Skeletal muscle tissue (tissue), 3 donors: ENCODE measurements at regions not wholly inside any gene's neighbourhood (a gene's known extent, or its start where the extent isn't known, plus 50 kb on each side); places are given as distances from the start of the nearest gene placed in this dataset.
"Not testable (repeated sequence)": the region's sequence is repeated elsewhere in the genome, so short reads cannot be mapped to it uniquely, and the experiment has no call there.

Experiments used
- H3K27ac ChIP-seq: one replicate; pipeline ENCODE4 v1.7.0; 2013; ENCODE audit warnings: mild to moderate bottlenecking, low read depth, low read length, inconsistent platforms
- H3K27me3 ChIP-seq, 3 donors: one replicate each; pipeline ENCODE4 v1.7.0; 2013; ENCODE audit warnings: low read length in 3 of 3; ENCODE audit not compliant: control insufficient read depth in 3 of 3, insufficient read depth in 3 of 3
- H3K36me3 ChIP-seq, 3 donors: one replicate each; pipeline ENCODE4 v1.7.0; 2013; ENCODE audit warnings: low read length in 3 of 3; ENCODE audit not compliant: control insufficient read depth in 3 of 3, insufficient read depth in 3 of 3
- H3K4me1 ChIP-seq, 3 donors: one replicate each; pipeline ENCODE4 v1.7.0; 2013; ENCODE audit warnings: low read length in 3 of 3, mild to moderate bottlenecking in 3 of 3; ENCODE audit not compliant: control insufficient read depth in 3 of 3, insufficient read depth in 3 of 3
- H3K4me3 ChIP-seq, 3 donors: one replicate each; pipeline ENCODE4 v1.7.0; 2013; ENCODE audit warnings: low read length in 3 of 3
- H3K9ac ChIP-seq, 3 donors: one replicate each; pipeline ENCODE4 v1.7.0; 2013; ENCODE audit warnings: low read length in 3 of 3, mild to moderate bottlenecking in 3 of 3, moderate library complexity in 2 of 3, low read depth in 1 of 3
- H3K9me3 ChIP-seq, 3 donors: one replicate each; pipeline ENCODE4 v1.7.0; 2013; ENCODE audit warnings: low read length in 3 of 3; ENCODE audit not compliant: control insufficient read depth in 3 of 3
- donor health status: Osteomylitis.

GRCh38 chr3:167067787-167068161, 312.3 kb downstream of the ZBBX start:
- Histone ChIP-seq H3K27me3 (no peaks in the 10 kb centered on the region), H3K36me3 (no peaks in the 10 kb centered on the region), H3K9me3 (peaks cover 0 to 1% (median 0%) of the 10 kb centered on the region in 3 donors), H3K9ac (no peak overlapping the region), H3K27ac (no peak overlapping the region), H3K4me3 (no peak overlapping the region), H3K4me1 (no peaks in the 10 kb centered on the region)

GRCh38 chr3:167066977-167067786, 312.9 kb downstream of the ZBBX start:
- H3K4me3 ChIP-seq: no peak overlapping the region
- H3K9me3 ChIP-seq: peaks cover 0 to 1% (median 0%) of the 10 kb centered on the region in 3 donors
- H3K36me3 ChIP-seq: no peaks in the 10 kb centered on the region
- no peaks in the 10 kb centered on the region for H3K27me3 ChIP-seq
- H3K4me1 ChIP-seq: no peaks in the 10 kb centered on the region
- H3K9ac ChIP-seq: no peak overlapping the region
- H3K27ac ChIP-seq: no peak overlapping the region

GRCh38 chr3:167057581-167057980, 322.5 kb downstream of the ZBBX start:
- H3K36me3 ChIP-seq: no peaks in the 10 kb centered on the region
- no peaks in the 10 kb centered on the region for H3K4me1 ChIP-seq
- no peak overlapping the region for H3K9ac ChIP-seq
- no peaks in the 10 kb centered on the region for H3K27me3 ChIP-seq
- H3K27ac ChIP-seq: no peak overlapping the region
- H3K9me3 ChIP-seq: no peaks in the 10 kb centered on the region
- no peak overlapping the region for H3K4me3 ChIP-seq

- H3K27ac ChIP-seq: no peak overlapping the region
- H3K27me3 ChIP-seq: no peaks in the 10 kb centered on the region
- H3K4me1 ChIP-seq: no peaks in the 10 kb centered on the region
- no peaks in the 10 kb centered on the region for H3K9me3 ChIP-seq
- no peak overlapping the region for H3K4me3 ChIP-seq
- no peak overlapping the region for H3K9ac ChIP-seq
- H3K36me3 ChIP-seq: no peaks in the 10 kb centered on the region
Observed at GRCh38 chr3:167054926-167055325, 325.2 kb downstream of the ZBBX start.

GRCh38 chr3:167051421-167051820, 328.7 kb downstream of the ZBBX start:
- Histone ChIP-seq H3K27ac (no peak overlapping the region), H3K4me3 (no peak overlapping the region), H3K27me3 (no peaks in the 10 kb centered on the region), H3K36me3 (no peaks in the 10 kb centered on the region), H3K9ac (no peak overlapping the region), H3K9me3 (no peaks in the 10 kb centered on the region), H3K4me1 (no peaks in the 10 kb centered on the region)

- no peak overlapping the region for H3K9ac ChIP-seq
- H3K4me1 ChIP-seq: no peaks in the 10 kb centered on the region
- no peak overlapping the region for H3K4me3 ChIP-seq
- H3K27ac ChIP-seq: no peak overlapping the region
- no peaks in the 10 kb centered on the region for H3K9me3 ChIP-seq
- H3K36me3 ChIP-seq: no peaks in the 10 kb centered on the region
- no peaks in the 10 kb centered on the region for H3K27me3 ChIP-seq
Observed at GRCh38 chr3:167033866-167034265, 346.2 kb downstream of the ZBBX start.

- Histone ChIP-seq H3K4me3 (no peak overlapping the region), H3K9ac (no peak overlapping the region), H3K36me3 (no peaks in the 10 kb centered on the region), H3K4me1 (no peaks in the 10 kb centered on the region), H3K9me3 (no peaks in the 10 kb centered on the region), H3K27ac (no peak overlapping the region), H3K27me3 (no peaks in the 10 kb centered on the region)
Observed at GRCh38 chr3:167032267-167032876, 347.7 kb downstream of the ZBBX start.

- no peak overlapping the region for H3K27ac ChIP-seq
- H3K9ac ChIP-seq: no peak overlapping the region
- no peaks in the 10 kb centered on the region for H3K9me3 ChIP-seq
- H3K4me3 ChIP-seq: no peak overlapping the region
- H3K36me3 ChIP-seq: no peaks in the 10 kb centered on the region
- no peaks in the 10 kb centered on the region for H3K27me3 ChIP-seq
- H3K4me1 ChIP-seq: no peaks in the 10 kb centered on the region
Observed at GRCh38 chr3:167031364-167032049, 348.6 kb downstream of the ZBBX start.

GRCh38 chr3:167030082-167030725, 349.9 kb downstream of the ZBBX start:
- Histone ChIP-seq H3K4me1 (no peaks in the 10 kb centered on the region), H3K36me3 (no peaks in the 10 kb centered on the region), H3K27me3 (no peaks in the 10 kb centered on the region), H3K9me3 (no peaks in the 10 kb centered on the region), H3K27ac (no peak overlapping the region), H3K4me3 (no peak overlapping the region), H3K9ac (no peak overlapping the region)

GRCh38 chr3:167019503-167019902, 360.6 kb downstream of the ZBBX start:
- H3K9ac ChIP-seq, H3K27me3 ChIP-seq, H3K27ac ChIP-seq, H3K4me3 ChIP-seq, H3K36me3 ChIP-seq, H3K4me1 ChIP-seq, H3K9me3 ChIP-seq: not testable (repeated sequence)
